ENCODE measurements at regions not wholly inside any gene's neighbourhood (a gene's known extent, or its start where the extent isn't known, plus 50 kb on each side); places are given as distances from the start of the nearest gene placed in this dataset.

GRCh38 chr2:185891403-185891802, 152.8 kb downstream of the FSIP2 start:
- no peak for DNase-seq (ENCODE audit: low spot score)

- DNase-seq (ENCODE audit: low spot score), result no peak
Measured at GRCh38 chr2:185891804-185892411, 153.3 kb downstream of the FSIP2 start.

- no peak for DNase-seq (ENCODE audit: low spot score)
Measured at GRCh38 chr2:185892484-185892883, 153.9 kb downstream of the FSIP2 start.

- no peak for DNase-seq (ENCODE audit: low spot score)
Measured at GRCh38 chr2:185894223-185894622, 155.6 kb downstream of the FSIP2 start.

- no peak for DNase-seq (ENCODE audit: low spot score)
Measured at GRCh38 chr2:185895828-185896693, 157.5 kb downstream of the FSIP2 start.

GRCh38 chr2:185899366-185899765, 160.8 kb downstream of the FSIP2 start:
- DNase-seq (ENCODE audit: low spot score), result no peak

- DNase-seq (ENCODE audit: low spot score), result no peak
Measured at GRCh38 chr2:185919155-185919554, 180.6 kb downstream of the FSIP2 start.

- DNase-seq (ENCODE audit: low spot score), result peak; percentile 9
Measured at GRCh38 chr2:185921048-185921756, 182.6 kb downstream of the FSIP2 start.

- no peak for DNase-seq (ENCODE audit: low spot score)
Measured at GRCh38 chr2:185934232-185934631, 195.6 kb downstream of the FSIP2 start.

GRCh38 chr2:185939858-185940257, 201.3 kb downstream of the FSIP2 start:
- DNase-seq (ENCODE audit: low spot score), result no peak

- no peak for DNase-seq (ENCODE audit: low spot score)
Measured at GRCh38 chr2:185942855-185943254, 204.3 kb downstream of the FSIP2 start.

GRCh38 chr2:185947722-185948121, 209.1 kb downstream of the FSIP2 start:
- DNase-seq (ENCODE audit: low spot score), result no peak

- no peak for DNase-seq (ENCODE audit: low spot score)
Measured at GRCh38 chr2:185952100-185952499, 213.5 kb downstream of the FSIP2 start.

- no peak for DNase-seq (ENCODE audit: low spot score)
Measured at GRCh38 chr2:185954389-185954788, 215.8 kb downstream of the FSIP2 start.

- no peak for DNase-seq (ENCODE audit: low spot score)
Measured at GRCh38 chr2:185955050-185955449, 216.4 kb downstream of the FSIP2 start.

- no peak for DNase-seq (ENCODE audit: low spot score)
Measured at GRCh38 chr2:185967335-185967734, 228.7 kb downstream of the FSIP2 start.

- DNase-seq (ENCODE audit: low spot score), result no peak
Measured at GRCh38 chr2:185970148-185970852, 231.7 kb downstream of the FSIP2 start.

GRCh38 chr2:185978634-185979407, 240.2 kb downstream of the FSIP2 start:
- no peak for DNase-seq (ENCODE audit: low spot score)

GRCh38 chr2:185979546-185980071, 241.0 kb downstream of the FSIP2 start:
- DNase-seq (ENCODE audit: low spot score), result no peak

GRCh38 chr2:185980944-185981343, 242.3 kb downstream of the FSIP2 start:
- DNase-seq (ENCODE audit: low spot score), result no peak

GRCh38 chr2:185984670-185985069, 246.1 kb downstream of the FSIP2 start:
- DNase-seq (ENCODE audit: low spot score), result no peak
